HG02870 (cell line): ENCODE measurements at regions not wholly inside any gene's neighbourhood (a gene's known extent, or its start where the extent isn't known, plus 50 kb on each side); places are given as distances from the start of the nearest gene placed in this dataset.

Source experiments
- ATAC-seq: cut with Tn5 transposase; IDR thresholded peaks from one replicate; pipeline ENCODE4 v1.9.1; 2021; ENCODE audit warnings: mild to moderate bottlenecking, moderate library complexity; ENCODE audit not compliant: unreplicated experiment

DNA sequence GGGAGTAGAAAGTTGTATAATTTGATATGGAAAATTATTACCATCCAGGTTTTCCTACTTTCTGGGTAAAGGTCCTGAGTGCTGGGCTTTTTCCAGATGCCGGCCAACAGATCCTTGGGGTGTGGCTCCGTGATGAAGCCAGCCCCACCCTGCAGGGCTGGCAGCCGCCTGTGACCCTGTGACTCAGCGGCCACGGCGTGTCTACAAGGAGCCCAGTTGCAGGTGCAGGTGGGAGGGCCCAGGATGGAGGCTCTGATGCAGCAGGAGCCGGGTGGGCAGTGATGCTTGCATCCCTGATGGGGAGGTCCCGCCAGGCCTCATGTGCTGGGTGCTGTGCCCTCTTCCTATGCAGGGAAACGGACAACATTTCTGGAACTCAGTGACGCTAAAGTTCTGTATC is 96.0 kb upstream of the ALKAL2 start:
- no peak for ATAC-seq

- ATAC-seq: no peak
Observed at GRCh38 chr2:383178-383577, 95.3 kb upstream of the ALKAL2 start.

DNA sequence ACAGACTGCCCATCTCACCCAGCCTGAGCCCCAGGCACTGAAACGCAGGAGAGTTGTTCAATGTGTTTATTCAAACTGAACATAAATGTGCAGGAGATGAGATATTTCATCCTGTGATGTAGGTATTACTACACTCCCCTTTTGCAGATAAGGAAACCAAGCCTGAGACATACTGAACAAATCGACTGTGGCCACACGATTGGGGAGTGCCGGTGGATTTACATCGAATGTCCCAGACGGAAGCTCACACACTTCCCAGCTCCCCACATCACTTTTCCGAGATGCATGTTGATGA is 94.8 kb upstream of the ALKAL2 start:
- no peak for ATAC-seq

DNA sequence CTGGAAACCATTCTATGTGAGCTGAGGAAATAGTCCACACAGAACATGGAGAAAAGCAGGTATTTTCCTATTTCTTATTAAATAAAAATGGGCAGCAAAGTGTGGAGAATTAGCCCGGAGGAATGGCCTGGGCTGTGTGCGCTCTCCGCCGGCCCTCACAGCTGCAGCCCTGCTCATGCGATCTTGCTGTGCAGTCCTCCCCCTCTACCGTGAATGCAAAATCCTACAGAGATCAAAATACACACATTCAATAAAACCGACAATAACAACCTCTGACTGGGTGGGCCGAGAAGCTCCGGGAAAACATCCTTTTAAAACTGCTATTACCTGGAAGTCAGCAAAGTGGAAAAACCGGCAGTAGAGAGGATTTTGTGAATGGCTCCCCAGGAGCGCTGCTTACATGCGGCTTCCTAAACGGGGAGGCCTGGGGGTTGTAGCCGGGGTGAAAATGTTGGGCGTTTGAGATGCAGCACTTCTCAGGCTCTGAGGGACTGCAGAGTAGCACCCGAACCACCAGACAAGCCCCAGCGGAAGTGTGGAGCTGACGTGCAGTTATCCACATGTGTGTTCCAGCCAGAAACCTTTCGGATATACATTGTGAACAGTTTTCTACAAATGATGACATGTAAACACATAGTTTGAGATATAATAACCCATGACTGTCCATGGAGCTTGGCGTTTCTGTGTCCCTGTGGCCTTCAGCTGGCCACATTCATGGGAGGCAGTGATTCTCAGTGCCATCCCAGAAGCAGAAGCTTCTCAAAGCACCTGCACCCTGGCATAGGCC is 94.2 kb upstream of the ALKAL2 start:
- no peak for ATAC-seq

DNA sequence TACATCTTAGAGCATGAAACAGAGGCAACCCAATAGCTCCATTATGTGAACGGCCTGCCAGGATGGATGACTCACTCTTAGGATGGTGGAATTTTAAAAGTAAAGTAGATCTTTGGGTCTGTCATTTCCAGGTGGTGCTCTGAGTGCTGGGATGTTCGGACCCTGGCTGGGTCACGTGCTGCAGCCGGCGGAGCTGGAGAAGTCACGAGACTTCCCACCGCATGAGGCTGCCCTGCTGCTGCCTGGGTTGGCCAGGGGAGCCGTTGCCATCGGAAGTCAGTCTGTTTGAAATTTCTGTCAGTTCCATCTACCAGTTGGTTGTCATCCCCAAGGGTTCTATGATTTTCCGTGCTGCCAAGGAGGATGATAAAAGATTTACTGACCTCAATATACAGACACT is 93.3 kb upstream of the ALKAL2 start:
- no peak for ATAC-seq

GRCh38 chr2:380772-381171 is 92.9 kb upstream of the ALKAL2 start:
- no peak for ATAC-seq

DNA sequence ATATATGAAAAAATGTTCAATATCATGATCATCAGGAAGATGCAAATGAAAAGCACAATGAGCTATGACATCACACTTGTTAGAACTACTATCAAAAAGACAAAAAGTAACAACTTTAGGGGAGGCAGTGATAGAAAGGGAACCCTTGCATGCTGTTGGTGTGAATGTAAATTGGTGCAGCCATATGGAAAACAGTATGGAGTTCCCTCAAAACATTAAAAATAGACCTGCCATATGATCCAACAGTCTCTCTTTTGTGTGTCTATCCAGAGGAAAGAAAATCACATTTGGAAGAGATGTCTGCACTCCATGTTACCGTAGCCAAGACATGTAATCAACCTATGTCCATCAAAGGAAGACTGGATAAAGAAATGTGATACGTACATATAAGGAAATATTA is 92.3 kb upstream of the ALKAL2 start:
- no peak for ATAC-seq

DNA sequence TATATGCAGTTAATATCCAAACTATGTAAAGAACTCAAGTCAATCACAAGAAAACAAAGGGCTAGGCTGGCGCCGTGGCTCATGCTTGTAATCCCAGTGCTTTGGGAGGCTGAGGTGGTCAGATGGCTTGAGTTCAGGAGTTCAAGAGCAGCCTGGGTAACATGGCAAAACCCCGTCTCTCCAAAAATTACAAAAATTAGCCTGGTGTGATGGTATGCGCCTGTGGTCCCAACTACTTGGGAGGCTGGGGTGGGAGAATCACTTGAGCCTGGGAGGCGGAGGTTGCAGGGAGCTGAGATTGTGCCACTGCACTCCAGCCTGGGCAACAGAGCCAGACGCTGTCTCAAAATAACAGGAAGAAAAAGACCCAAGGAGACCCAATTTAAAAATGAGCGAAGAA is 91.9 kb upstream of the ALKAL2 start:
- no peak for ATAC-seq

GRCh38 chr2:378364-378763 is 90.5 kb upstream of the ALKAL2 start:
- no peak for ATAC-seq

GRCh38 chr2:377414-377813 is 89.5 kb upstream of the ALKAL2 start:
- ATAC-seq: no peak

DNA sequence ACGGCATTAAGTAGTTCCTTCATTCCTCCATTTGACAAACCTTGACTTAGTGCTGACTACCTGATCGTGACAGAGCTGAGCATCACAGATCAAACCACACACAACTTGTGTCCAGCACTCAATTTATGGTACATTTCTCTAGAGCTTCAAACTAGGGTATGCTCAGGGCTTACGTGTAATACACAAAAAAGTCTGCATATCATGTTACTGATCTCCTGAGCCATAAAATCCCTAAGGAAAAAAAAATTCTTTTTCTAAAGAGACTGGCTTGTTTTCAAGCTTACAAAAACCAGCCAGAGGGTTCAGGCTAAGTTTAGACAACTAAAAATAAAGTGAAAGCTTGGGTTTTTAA is 88.0 kb upstream of the ALKAL2 start:
- ATAC-seq: no peak

GRCh38 chr2:375270-375955 is 87.5 kb upstream of the ALKAL2 start:
- no peak for ATAC-seq

DNA sequence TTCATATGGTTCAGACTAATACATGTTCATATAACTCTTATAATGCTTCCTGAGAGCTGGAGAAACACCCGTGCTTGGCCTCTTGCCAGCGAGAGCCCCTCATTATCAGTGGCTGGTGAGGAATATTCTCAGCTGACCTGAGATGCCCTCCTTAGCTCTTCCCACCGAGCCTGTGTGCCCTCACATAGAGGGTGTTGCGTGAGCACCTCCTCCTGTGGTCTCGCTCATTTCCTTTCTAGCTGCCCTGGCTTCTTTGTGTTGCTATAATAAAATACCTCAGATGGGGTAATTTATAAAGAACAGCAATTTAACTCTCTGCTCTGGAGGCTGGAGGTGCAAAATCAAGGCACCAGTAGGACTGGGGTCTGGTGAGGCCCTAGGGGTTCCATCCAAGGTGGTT is 80.5 kb upstream of the ALKAL2 start:
- ATAC-seq: no peak

DNA sequence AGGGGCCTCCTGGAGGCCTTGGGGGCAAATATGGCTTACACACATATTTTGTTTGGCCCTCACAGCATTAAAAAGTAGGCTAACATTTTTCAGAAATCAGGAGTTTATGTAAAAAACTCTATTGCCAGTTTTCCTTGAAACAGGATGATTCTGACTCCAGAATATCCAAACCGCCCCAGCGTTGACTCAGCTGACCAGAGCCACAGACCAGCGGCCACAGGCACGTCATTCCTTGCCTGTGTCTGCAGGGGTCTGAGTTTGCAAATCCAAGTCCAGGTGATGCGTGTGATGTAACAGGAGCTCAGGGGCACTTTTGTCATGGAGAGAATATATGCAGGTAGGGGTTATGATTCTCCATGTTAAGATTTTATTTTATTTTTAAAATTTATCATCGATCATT is 79.4 kb upstream of the ALKAL2 start:
- no peak for ATAC-seq

DNA sequence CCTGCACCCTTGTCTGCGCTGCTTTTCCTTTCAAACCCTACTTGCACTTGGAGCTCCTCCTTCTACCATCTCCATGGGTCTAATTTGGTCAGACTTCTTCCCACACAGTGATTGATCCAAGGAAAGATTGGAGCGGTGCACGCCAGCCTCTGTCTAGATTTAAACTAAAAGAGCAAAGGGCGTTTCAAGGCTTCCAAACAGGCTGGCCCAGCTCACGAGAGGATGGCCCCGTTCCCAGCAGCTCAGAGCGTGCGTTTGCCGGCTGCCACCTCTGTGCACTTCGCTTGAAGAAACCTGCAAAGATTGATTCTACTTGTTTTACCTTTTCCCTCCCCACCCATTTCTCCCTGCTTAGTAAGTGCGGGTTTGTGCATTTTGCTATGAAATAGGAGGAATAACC is 78.8 kb upstream of the ALKAL2 start:
- no peak for ATAC-seq

- no peak for ATAC-seq
Observed at GRCh38 chr2:365367-366275, 77.7 kb upstream of the ALKAL2 start.

GRCh38 chr2:363824-364470 is 76.1 kb upstream of the ALKAL2 start:
- no peak for ATAC-seq

GRCh38 chr2:362924-363323 is 75.0 kb upstream of the ALKAL2 start:
- no peak for ATAC-seq

DNA sequence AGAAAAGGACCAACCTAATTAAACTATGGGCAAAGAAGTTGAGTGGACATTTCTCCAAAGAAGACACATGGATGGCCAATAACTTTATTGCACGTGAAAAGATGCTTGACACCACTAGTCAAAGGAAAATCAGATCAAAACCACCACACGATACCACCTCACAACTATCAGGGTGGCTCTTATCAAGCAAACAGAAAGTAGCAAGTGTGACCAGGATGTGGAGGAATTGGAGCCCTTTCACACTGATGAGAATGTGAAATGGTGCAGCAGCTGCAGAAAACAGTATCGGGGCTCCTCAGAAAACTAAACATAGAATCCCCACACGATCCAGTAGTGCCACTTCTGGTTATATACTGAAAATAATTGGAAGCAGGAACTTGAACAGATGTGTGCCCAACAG is 72.2 kb upstream of the ALKAL2 start:
- ATAC-seq: no peak

GRCh38 chr2:359047-359446 is 71.2 kb upstream of the ALKAL2 start:
- ATAC-seq: no peak

DNA sequence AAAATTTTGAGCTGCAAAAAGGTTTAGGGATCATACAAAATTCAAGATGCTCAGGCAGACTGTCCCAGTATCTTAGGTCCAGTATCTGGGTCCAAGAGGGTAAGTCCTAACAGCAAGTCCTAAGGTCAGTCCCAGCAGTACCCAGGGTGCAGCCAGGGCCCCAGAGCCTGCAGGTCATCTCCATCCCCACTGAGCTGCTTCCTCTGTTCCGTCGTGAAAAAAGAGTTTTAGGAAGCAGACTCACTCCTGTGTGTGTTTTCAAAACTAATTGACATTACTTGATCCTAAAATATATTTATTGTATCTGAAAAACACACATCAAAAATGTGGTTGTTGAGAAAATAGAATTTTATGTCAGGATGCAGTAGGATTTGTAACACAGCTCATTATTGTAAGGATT is 69.9 kb upstream of the ALKAL2 start:
- ATAC-seq: no peak
